ENCODE measurements at regions not wholly inside any gene's neighbourhood (a gene's known extent, or its start where the extent isn't known, plus 50 kb on each side); places are given as distances from the start of the nearest gene placed in this dataset.

DNA sequence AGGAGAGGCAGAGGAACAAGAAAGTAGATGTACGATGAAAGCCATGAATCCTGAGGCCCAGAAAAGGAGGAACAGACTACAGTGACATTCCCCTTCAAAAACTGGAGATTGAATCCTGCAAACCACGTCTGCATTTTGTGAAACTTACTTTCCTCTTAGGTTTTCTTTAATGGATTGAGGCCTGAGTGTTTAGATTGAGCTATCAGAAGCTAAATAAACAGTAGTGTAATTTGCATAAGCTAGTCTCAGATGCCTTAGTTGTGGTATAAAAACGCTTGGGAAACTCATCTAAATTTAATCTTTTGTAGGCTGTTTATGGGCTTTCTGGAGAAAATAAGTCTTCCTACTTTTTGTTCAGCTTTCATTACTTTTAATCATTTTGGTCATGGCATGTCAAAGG lies 94.8 kb upstream of the HDAC9 start:
- ChIA-PET POLR2A (no interaction called here), CTCF (no interaction called here)
- H3K36me3 ChIP-seq (ENCODE audit: control insufficient read depth in 2 of 2, insufficient read depth in 1 of 2, low read length in 2 of 2): no peaks in the 10 kb centered on the region
- TF ChIP-seq ZNF621 (tag by site-specific recombination; IDR thresholded peaks at IDR 0.05) (no peak), SCRT1 (tag by site-specific recombination; IDR thresholded peaks at IDR 0.05; ENCODE audit: borderline replicate concordance) (no peak), ZNF423 (tag by site-specific recombination; IDR thresholded peaks at IDR 0.05) (no peak), ZNF701 (tag by site-specific recombination; IDR thresholded peaks at IDR 0.05) (no peak), SP3 (tag by site-specific recombination; IDR thresholded peaks at IDR 0.05) (no peak), ZNF473 (tag by site-specific recombination; IDR thresholded peaks at IDR 0.05) (no peak), MEIS1 (CRISPR knock-in tag; IDR thresholded peaks at IDR 0.05; ENCODE audit: borderline replicate concordance) (no peak)
- TF ChIP-seq, protein P1, sequence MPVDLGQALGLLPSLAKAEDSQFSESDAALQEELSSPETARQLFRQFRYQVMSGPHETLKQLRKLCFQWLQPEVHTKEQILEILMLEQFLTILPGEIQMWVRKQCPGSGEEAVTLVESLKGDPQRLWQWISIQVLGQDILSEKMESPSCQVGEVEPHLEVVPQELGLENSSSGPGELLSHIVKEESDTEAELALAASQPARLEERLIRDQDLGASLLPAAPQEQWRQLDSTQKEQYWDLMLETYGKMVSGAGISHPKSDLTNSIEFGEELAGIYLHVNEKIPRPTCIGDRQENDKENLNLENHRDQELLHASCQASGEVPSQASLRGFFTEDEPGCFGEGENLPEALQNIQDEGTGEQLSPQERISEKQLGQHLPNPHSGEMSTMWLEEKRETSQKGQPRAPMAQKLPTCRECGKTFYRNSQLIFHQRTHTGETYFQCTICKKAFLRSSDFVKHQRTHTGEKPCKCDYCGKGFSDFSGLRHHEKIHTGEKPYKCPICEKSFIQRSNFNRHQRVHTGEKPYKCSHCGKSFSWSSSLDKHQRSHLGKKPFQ (tag by site-specific recombination; IDR thresholded peaks at IDR 0.05): no peak
- no peaks in the 10 kb centered on the region for H3K9me3 ChIP-seq (ENCODE audit: control insufficient read depth, insufficient read depth, low read depth, low read length)
- H3K4me3 ChIP-seq (ENCODE audit: low read depth, low read length): no peak overlapping the region
- no peak overlapping the region for H3K27ac ChIP-seq (ENCODE audit: extremely low read depth, low read depth, low read length)
- peaks cover 3% of the 10 kb centered on the region; the same call in 1 of the 2 replicates for H3K4me1 ChIP-seq (ENCODE audit: control insufficient read depth, insufficient read depth, low read length)

DNA sequence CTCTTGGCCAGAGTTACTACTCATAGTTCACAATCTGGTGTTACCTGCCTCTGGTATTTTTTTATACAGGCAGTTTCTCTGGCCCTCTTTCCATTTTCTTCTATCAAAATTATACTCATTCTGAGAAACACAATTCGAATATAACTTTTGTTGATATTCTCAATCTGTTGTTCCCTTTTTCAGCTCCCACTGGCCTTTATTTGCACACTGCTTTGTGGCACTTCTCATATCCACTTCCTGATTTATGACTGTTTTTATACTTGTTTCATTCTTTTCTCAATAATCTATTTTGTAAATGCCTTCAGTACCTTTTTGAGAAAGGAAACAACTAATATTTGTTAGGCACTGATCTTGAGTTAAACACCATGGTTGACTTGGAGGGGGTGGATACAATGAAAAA lies 93.8 kb upstream of the HDAC9 start:
- no peak overlapping the region for H3K4me3 ChIP-seq (ENCODE audit: low read depth, low read length)
- no peaks in the 10 kb centered on the region for H3K36me3 ChIP-seq (ENCODE audit: control insufficient read depth in 2 of 2, insufficient read depth in 1 of 2, low read length in 2 of 2)
- POLR2A ChIA-PET: no interaction called here
- no peak overlapping the region for H3K27ac ChIP-seq (ENCODE audit: extremely low read depth, low read depth, low read length)
- H3K4me1 ChIP-seq (ENCODE audit: control insufficient read depth, insufficient read depth, low read length): peaks cover 3% of the 10 kb centered on the region; the same call in 1 of the 2 replicates
- TF ChIP-seq ZNF48 (tag by site-specific recombination; IDR thresholded peaks at IDR 0.05) (no peak), ZNF660 (tag by site-specific recombination; IDR thresholded peaks at IDR 0.05) (no peak), ZIC2 (tag by site-specific recombination; IDR thresholded peaks at IDR 0.05) (no peak), PRDM1 (tag by site-specific recombination; IDR thresholded peaks at IDR 0.05) (no peak), ZNF211 (tag by site-specific recombination; IDR thresholded peaks at IDR 0.05; ENCODE audit: low read depth) (no peak), HOXD13 (CRISPR knock-in tag; IDR thresholded peaks at IDR 0.05; ENCODE audit: borderline replicate concordance) (no peak), ZNF274 (IDR thresholded peaks at IDR 0.05; ENCODE audit: low read length) (no peak), ZNF274 (tag by site-specific recombination; IDR thresholded peaks at IDR 0.05; ENCODE audit: borderline replicate concordance) (no peak), ZNF175 (tag by site-specific recombination; IDR thresholded peaks at IDR 0.05) (no peak), ZNF549 (tag by site-specific recombination; IDR thresholded peaks at IDR 0.05) (no peak), ZNF266 (tag by site-specific recombination; IDR thresholded peaks at IDR 0.05; ENCODE audit: low read depth) (no peak), EGR2 (tag by site-specific recombination; IDR thresholded peaks at IDR 0.05; ENCODE audit: low read depth) (no peak), ZNF2 (tag by site-specific recombination; IDR thresholded peaks at IDR 0.05) (no peak), ZBTB7A (tag by site-specific recombination; IDR thresholded peaks at IDR 0.05; ENCODE audit: low read depth) (no peak)
- TF ChIP-seq, protein P2, sequence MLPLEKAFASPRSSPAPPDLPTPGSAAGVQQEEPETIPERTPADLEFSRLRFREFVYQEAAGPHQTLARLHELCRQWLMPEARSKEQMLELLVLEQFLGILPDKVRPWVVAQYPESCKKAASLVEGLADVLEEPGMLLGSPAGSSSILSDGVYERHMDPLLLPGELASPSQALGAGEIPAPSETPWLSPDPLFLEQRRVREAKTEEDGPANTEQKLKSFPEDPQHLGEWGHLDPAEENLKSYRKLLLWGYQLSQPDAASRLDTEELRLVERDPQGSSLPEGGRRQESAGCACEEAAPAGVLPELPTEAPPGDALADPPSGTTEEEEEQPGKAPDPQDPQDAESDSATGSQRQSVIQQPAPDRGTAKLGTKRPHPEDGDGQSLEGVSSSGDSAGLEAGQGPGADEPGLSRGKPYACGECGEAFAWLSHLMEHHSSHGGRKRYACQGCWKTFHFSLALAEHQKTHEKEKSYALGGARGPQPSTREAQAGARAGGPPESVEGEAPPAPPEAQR (tag by site-specific recombination; IDR thresholded peaks at IDR 0.05): no peak
- TF ChIP-seq, protein P3, sequence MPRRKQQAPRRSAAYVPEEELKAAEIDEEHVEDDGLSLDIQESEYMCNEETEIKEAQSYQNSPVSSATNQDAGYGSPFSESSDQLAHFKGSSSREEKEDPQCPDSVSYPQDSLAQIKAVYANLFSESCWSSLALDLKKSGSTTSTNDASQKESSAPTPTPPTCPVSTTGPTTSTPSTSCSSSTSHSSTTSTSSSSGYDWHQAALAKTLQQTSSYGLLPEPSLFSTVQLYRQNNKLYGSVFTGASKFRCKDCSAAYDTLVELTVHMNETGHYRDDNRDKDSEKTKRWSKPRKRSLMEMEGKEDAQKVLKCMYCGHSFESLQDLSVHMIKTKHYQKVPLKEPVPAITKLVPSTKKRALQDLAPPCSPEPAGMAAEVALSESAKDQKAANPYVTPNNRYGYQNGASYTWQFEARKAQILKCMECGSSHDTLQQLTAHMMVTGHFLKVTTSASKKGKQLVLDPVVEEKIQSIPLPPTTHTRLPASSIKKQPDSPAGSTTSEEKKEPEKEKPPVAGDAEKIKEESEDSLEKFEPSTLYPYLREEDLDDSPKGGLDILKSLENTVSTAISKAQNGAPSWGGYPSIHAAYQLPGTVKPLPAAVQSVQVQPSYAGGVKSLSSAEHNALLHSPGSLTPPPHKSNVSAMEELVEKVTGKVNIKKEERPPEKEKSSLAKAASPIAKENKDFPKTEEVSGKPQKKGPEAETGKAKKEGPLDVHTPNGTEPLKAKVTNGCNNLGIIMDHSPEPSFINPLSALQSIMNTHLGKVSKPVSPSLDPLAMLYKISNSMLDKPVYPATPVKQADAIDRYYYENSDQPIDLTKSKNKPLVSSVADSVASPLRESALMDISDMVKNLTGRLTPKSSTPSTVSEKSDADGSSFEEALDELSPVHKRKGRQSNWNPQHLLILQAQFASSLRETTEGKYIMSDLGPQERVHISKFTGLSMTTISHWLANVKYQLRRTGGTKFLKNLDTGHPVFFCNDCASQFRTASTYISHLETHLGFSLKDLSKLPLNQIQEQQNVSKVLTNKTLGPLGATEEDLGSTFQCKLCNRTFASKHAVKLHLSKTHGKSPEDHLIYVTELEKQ (tag by site-specific recombination; IDR thresholded peaks at IDR 0.05; ENCODE audit: borderline replicate concordance): no peak
- TF ChIP-seq, protein P4, sequence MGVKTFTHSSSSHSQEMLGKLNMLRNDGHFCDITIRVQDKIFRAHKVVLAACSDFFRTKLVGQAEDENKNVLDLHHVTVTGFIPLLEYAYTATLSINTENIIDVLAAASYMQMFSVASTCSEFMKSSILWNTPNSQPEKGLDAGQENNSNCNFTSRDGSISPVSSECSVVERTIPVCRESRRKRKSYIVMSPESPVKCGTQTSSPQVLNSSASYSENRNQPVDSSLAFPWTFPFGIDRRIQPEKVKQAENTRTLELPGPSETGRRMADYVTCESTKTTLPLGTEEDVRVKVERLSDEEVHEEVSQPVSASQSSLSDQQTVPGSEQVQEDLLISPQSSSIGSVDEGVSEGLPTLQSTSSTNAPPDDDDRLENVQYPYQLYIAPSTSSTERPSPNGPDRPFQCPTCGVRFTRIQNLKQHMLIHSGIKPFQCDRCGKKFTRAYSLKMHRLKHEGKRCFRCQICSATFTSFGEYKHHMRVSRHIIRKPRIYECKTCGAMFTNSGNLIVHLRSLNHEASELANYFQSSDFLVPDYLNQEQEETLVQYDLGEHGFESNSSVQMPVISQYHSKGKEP (tag by site-specific recombination; IDR thresholded peaks at IDR 0.05): no peak
- TF ChIP-seq, protein P5, sequence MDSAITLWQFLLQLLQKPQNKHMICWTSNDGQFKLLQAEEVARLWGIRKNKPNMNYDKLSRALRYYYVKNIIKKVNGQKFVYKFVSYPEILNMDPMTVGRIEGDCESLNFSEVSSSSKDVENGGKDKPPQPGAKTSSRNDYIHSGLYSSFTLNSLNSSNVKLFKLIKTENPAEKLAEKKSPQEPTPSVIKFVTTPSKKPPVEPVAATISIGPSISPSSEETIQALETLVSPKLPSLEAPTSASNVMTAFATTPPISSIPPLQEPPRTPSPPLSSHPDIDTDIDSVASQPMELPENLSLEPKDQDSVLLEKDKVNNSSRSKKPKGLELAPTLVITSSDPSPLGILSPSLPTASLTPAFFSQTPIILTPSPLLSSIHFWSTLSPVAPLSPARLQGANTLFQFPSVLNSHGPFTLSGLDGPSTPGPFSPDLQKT (IDR thresholded peaks at IDR 0.05; ENCODE audit: borderline replicate concordance, low read depth, low read length): no peak
- CTCF ChIA-PET: no interaction called here
- no peaks in the 10 kb centered on the region for H3K9me3 ChIP-seq (ENCODE audit: control insufficient read depth, insufficient read depth, low read depth, low read length)
